ENCODE measurements at regions not wholly inside any gene's neighbourhood (a gene's known extent, or its start where the extent isn't known, plus 50 kb on each side); places are given as distances from the start of the nearest gene placed in this dataset.

DNA sequence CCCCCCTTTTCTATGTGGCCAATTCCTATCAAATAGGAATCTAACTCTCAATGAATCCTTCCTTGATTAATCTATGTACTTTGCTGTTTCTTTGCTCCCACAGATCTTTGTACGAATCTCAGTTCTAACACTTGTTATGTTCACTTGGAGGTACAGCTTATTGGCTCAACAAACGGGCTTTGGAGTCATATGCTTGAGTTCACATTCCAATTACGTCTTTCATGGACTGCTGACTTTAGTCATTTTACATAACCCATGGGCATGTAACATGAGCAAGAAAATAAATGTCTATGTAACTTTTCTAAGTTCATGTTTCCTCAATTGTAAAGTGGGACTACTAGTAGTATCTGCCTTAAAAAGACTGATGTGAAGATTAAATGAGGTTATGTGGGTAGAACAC, 123.2 kb upstream of the TBC1D5 start:
- TF ChIP-seq POLR2A (IDR thresholded peaks at IDR 0.05), result no peak
- TF ChIP-seq, protein P1, sequence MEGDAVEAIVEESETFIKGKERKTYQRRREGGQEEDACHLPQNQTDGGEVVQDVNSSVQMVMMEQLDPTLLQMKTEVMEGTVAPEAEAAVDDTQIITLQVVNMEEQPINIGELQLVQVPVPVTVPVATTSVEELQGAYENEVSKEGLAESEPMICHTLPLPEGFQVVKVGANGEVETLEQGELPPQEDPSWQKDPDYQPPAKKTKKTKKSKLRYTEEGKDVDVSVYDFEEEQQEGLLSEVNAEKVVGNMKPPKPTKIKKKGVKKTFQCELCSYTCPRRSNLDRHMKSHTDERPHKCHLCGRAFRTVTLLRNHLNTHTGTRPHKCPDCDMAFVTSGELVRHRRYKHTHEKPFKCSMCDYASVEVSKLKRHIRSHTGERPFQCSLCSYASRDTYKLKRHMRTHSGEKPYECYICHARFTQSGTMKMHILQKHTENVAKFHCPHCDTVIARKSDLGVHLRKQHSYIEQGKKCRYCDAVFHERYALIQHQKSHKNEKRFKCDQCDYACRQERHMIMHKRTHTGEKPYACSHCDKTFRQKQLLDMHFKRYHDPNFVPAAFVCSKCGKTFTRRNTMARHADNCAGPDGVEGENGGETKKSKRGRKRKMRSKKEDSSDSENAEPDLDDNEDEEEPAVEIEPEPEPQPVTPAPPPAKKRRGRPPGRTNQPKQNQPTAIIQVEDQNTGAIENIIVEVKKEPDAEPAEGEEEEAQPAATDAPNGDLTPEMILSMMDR (IDR thresholded peaks at IDR 0.05), result no peak
- TF ChIP-seq EP300 (IDR thresholded peaks at IDR 0.05), result no peak

All from ovary (tissue), 3 donors.